Brain microvascular endothelial cell (primary cell): ENCODE measurements at regions not wholly inside any gene's neighbourhood (a gene's known extent, or its start where the extent isn't known, plus 50 kb on each side); places are given as distances from the start of the nearest gene placed in this dataset.

ENCODE experiments used
- DNase-seq: peaks from one replicate; pipeline ENCODE4 v3.0.0-alpha.2; 2020
- H3K27ac ChIP-seq: fragments of 250-450 bp; sonication (Bioruptor Pico); 2 replicates; pipeline ENCODE4 v1.5.1; 2020; ENCODE audit warnings: mild to moderate bottlenecking, moderate library complexity
- H3K27me3 ChIP-seq: fragments of 250-450 bp; sonication (Bioruptor Pico); replicated peaks from 2 replicates; pipeline ENCODE4 v1.5.1; 2020; ENCODE audit warnings: mild to moderate bottlenecking
- H3K36me3 ChIP-seq: fragments of 250-450 bp; sonication (Bioruptor Pico); replicated peaks from 2 replicates; pipeline ENCODE4 v1.5.1; 2020; ENCODE audit warnings: mild to moderate bottlenecking
- H3K4me3 ChIP-seq: 2 replicates; pipeline ENCODE4 v1.5.1; 2011; ENCODE audit warnings: low read depth, mild to moderate bottlenecking, control low read depth, low read length, moderate library complexity
- CTCF ChIP-seq: IDR thresholded peaks from 2 replicates; pipeline ENCODE4 v1.5.1; 2011; ENCODE audit warnings: low read depth, mild to moderate bottlenecking, moderate library complexity, low read length, control low read depth, inconsistent platforms; ENCODE audit errors: missing control alignments
- in situ Hi-C: cut with HindIII; loops from 2 replicates; pipeline ENCODE4 v1.10.0; 2017; ENCODE audit warnings: low sequenced_read_pairs, low pct_ligation_motif_present

GRCh38 chr4:14693728-14694127, 308.6 kb upstream of the CPEB2 start:
- no peak overlapping the region for H3K27ac ChIP-seq
- H3K36me3 ChIP-seq = no peaks in the 10 kb centered on the region
- no peaks in the 10 kb centered on the region for H3K27me3 ChIP-seq
- in situ Hi-C loops = no loop called here
- DNase-seq = no peak
- TF ChIP-seq CTCF = no peak
- no peak overlapping the region for H3K4me3 ChIP-seq

DNA sequence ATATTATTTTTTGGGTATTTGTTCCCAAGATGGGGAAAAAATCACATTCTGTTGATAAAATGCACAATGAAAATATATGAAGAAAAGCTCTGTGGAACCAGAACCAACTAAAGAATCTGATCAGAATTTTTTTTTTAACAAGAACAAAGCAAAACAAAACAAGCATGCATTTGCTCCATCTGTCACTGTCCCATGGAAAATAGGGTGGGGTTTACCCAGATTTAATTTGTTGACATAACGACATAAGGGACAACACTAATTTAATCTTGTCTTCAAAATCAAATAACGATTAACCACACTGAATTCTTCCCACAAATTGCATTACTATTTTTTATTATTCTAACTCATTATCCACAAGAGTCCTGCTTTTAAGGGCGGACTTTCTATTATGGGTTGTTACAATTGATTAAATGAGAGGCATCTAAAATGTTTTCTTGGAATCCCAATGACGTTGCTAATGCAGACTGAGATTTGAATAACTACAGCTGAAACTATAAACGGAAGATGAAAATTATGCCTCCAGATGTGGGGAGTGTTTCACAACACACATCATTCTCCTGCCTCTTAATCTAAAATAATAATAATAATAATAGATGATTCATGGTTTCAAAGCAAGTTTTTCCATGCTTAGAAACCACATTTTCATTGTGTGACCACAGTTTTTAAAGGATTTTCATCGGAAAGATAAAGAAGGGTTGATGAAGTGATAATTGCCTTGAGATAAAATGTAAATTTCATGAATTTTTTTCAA, 307.0 kb upstream of the CPEB2 start:
- in situ Hi-C loops = no loop called here
- Histone ChIP-seq H3K27me3 (no peaks in the 10 kb centered on the region), H3K4me3 (no peak overlapping the region), H3K27ac (no peak overlapping the region), H3K36me3 (no peaks in the 10 kb centered on the region)
- peak; percentile 22 for DNase-seq
- no peak for TF ChIP-seq CTCF

GRCh38 chr4:14700083-14700482, 302.2 kb upstream of the CPEB2 start:
- in situ Hi-C loops = no loop called here

GRCh38 chr4:14700544-14700943, 301.7 kb upstream of the CPEB2 start:
- no peaks in the 10 kb centered on the region for H3K27me3 ChIP-seq
- in situ Hi-C loops = no loop called here

More at GRCh38 chr4:14700083-14700482, 302.2 kb upstream of the CPEB2 start:
- TF ChIP-seq CTCF = no peak
- Histone ChIP-seq H3K4me3 (no peak overlapping the region), H3K27ac (no peak overlapping the region), H3K27me3 (no peaks in the 10 kb centered on the region), H3K36me3 (no peaks in the 10 kb centered on the region)
- DNase-seq = no peak

DNA sequence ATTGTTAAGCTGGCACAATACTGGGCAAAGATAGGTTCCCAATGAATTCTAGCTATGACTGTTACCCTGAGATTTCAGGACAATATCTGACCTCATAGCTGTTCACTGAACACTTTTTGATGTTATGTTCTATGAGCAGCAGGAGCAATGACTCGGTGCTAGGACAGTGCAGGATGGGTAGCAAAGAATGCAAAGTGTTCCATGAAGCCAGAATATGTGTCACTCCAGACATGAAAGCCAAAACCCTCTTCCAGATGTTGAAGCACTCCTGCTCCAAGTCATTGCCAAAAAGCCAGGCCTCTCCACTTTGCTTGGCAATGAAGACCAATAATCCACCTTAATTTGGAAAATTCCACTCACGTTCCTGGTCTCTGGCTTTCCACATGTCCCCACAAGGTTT, 300.9 kb upstream of the CPEB2 start:
- in situ Hi-C loops = no loop called here
- H3K27ac ChIP-seq = no peak overlapping the region
- no peaks in the 10 kb centered on the region for H3K36me3 ChIP-seq
- no peak for DNase-seq
- no peak overlapping the region for H3K4me3 ChIP-seq
- TF ChIP-seq CTCF = no peak
- H3K27me3 ChIP-seq = no peaks in the 10 kb centered on the region

More at GRCh38 chr4:14700544-14700943, 301.7 kb upstream of the CPEB2 start:
- no peak for DNase-seq
- TF ChIP-seq CTCF = no peak
- Histone ChIP-seq H3K36me3 (no peaks in the 10 kb centered on the region), H3K27ac (no peak overlapping the region), H3K4me3 (no peak overlapping the region)

- H3K36me3 ChIP-seq = no peaks in the 10 kb centered on the region
- H3K27me3 ChIP-seq = no peaks in the 10 kb centered on the region
- no peak for TF ChIP-seq CTCF
- H3K4me3 ChIP-seq = no peak overlapping the region
- H3K27ac ChIP-seq = no peak overlapping the region
- in situ Hi-C loops = no loop called here
- DNase-seq = no peak
Measured at GRCh38 chr4:14701896-14702295, 300.4 kb upstream of the CPEB2 start.
